Mucosa of stomach (tissue), 1 donor: ENCODE measurements at regions not wholly inside any gene's neighbourhood (a gene's known extent, or its start where the extent isn't known, plus 50 kb on each side); places are given as distances from the start of the nearest gene placed in this dataset.
"Not testable (repeated sequence)": the region's sequence is repeated elsewhere in the genome, so short reads cannot be mapped to it uniquely, and the experiment has no call there.

Experiments used
- H3K27me3 ChIP-seq: one replicate; pipeline ENCODE4 v1.7.0; 2013; ENCODE audit warnings: mild to moderate bottlenecking, low read length; ENCODE audit not compliant: control insufficient read depth, insufficient read depth
- H3K36me3 ChIP-seq: one replicate; pipeline ENCODE4 v1.7.0; 2013; ENCODE audit warnings: low read length; ENCODE audit not compliant: control insufficient read depth, insufficient read depth
- H3K4me1 ChIP-seq: one replicate; pipeline ENCODE4 v1.7.0; 2013; ENCODE audit warnings: mild to moderate bottlenecking, low read length; ENCODE audit not compliant: control insufficient read depth, insufficient read depth
- H3K4me3 ChIP-seq: one replicate; pipeline ENCODE4 v1.7.0; 2013; ENCODE audit warnings: low read length
- H3K9ac ChIP-seq: one replicate; pipeline ENCODE4 v1.7.0; 2013; ENCODE audit warnings: mild to moderate bottlenecking, low read length, moderate library complexity
- H3K9me3 ChIP-seq: one replicate; pipeline ENCODE4 v1.7.0; 2013; ENCODE audit warnings: mild to moderate bottlenecking, low read length, moderate library complexity; ENCODE audit not compliant: control insufficient read depth
- donor health status: Pancreatic carcinoma.

DNA sequence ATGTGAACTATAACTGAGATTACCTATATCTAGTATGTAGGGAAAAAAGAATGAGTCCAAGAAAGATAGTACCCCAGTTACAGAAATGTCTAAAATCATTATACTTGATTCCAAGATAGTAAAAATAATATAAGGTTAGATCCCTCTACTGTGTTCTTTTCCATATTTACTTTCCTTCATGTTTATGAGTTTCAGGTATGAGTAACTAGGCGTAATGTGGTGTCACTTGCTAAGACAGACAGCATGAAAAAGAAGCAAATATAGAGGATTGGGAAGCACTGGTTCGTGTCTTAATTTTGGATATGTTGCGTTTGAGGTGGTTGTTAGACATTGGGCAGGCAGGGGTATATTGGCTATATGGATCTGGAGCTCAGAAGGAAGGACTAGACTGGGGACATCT is 168.1 kb upstream of the PFN2 start:
- Histone ChIP-seq H3K4me3 (no peak overlapping the region), H3K9ac (no peak overlapping the region), H3K9me3 (no peaks in the 10 kb centered on the region)

GRCh38 chr3:150136242-150136641 is 165.5 kb upstream of the PFN2 start:
- H3K9ac ChIP-seq = no peak overlapping the region
- H3K27me3 ChIP-seq = no peaks in the 10 kb centered on the region
- no peaks in the 10 kb centered on the region for H3K9me3 ChIP-seq
- H3K4me1 ChIP-seq = no peaks in the 10 kb centered on the region
- H3K36me3 ChIP-seq = no peaks in the 10 kb centered on the region
- no peak overlapping the region for H3K4me3 ChIP-seq

More for the DNA sequence above, 168.1 kb upstream of the PFN2 start:
- Histone ChIP-seq H3K4me1 (no peaks in the 10 kb centered on the region), H3K36me3 (no peaks in the 10 kb centered on the region), H3K27me3 (no peaks in the 10 kb centered on the region)

GRCh38 chr3:150135287-150135721 is 164.6 kb upstream of the PFN2 start:
- H3K9me3 ChIP-seq = no peaks in the 10 kb centered on the region
- H3K27me3 ChIP-seq = no peaks in the 10 kb centered on the region
- no peaks in the 10 kb centered on the region for H3K36me3 ChIP-seq
- no peak overlapping the region for H3K4me3 ChIP-seq
- H3K9ac ChIP-seq = no peak overlapping the region
- H3K4me1 ChIP-seq = no peaks in the 10 kb centered on the region

- Histone ChIP-seq H3K4me1 (no peaks in the 10 kb centered on the region), H3K27me3 (no peaks in the 10 kb centered on the region), H3K9me3 (no peaks in the 10 kb centered on the region), H3K9ac (no peak overlapping the region), H3K4me3 (no peak overlapping the region), H3K36me3 (no peaks in the 10 kb centered on the region)
Observed at GRCh38 chr3:150133293-150133692, 162.6 kb upstream of the PFN2 start.

GRCh38 chr3:150132101-150132749 is 161.5 kb upstream of the PFN2 start:
- no peak overlapping the region for H3K9ac ChIP-seq
- H3K27me3 ChIP-seq = no peaks in the 10 kb centered on the region
- no peak overlapping the region for H3K4me3 ChIP-seq
- H3K9me3 ChIP-seq = no peaks in the 10 kb centered on the region
- no peaks in the 10 kb centered on the region for H3K4me1 ChIP-seq
- H3K36me3 ChIP-seq = no peaks in the 10 kb centered on the region

DNA sequence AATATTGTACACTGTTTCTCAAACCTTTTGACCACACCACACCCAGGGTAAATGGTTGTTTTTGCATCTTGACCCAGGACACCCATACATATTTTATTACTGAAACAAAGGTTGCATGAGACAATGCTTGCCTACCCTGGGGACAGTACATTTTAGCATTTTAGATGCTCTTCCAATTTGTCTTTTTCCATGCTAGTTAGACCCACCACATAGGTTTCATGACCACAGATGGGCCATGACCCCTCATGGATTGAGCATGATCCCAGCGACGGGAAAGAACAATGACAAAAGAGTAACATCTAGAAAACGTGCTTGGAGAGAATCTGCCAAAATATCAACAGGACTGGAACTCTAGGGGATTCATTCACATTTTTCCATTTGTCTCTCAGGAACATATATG is 161.0 kb upstream of the PFN2 start:
- H3K27me3 ChIP-seq = no peaks in the 10 kb centered on the region

GRCh38 chr3:150130404-150131100 is 159.9 kb upstream of the PFN2 start:
- H3K4me3 ChIP-seq = no peak overlapping the region
- H3K36me3 ChIP-seq = no peaks in the 10 kb centered on the region
- H3K9ac ChIP-seq = no peak overlapping the region
- no peaks in the 10 kb centered on the region for H3K4me1 ChIP-seq
- H3K27me3 ChIP-seq = no peaks in the 10 kb centered on the region
- no peaks in the 10 kb centered on the region for H3K9me3 ChIP-seq

More for the DNA sequence above, 161.0 kb upstream of the PFN2 start:
- Histone ChIP-seq H3K36me3 (no peaks in the 10 kb centered on the region), H3K4me1 (no peaks in the 10 kb centered on the region), H3K9me3 (no peaks in the 10 kb centered on the region), H3K9ac (no peak overlapping the region), H3K4me3 (no peak overlapping the region)

DNA sequence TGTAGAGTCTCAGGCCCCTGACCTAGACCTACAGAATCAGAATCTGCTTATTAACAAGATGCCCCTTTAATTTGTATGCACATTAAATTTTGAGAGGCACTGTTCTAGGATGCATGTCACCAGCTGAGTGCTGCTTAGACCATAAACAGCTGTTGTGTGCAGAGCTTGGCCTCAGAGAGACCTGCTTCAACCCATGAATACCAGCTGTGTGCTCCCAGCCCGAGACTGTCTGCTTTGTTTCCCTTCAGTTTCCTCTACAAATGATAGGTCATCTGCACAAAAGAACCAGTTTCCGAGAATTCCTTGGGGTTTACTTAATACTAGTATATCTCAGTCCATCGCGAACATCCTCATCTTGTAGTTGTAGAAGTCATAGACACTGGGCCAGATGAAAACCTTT is 158.5 kb upstream of the PFN2 start:
- Histone ChIP-seq H3K27me3 (no peaks in the 10 kb centered on the region), H3K4me3 (no peak overlapping the region), H3K36me3 (no peaks in the 10 kb centered on the region), H3K9ac (no peak overlapping the region), H3K9me3 (no peaks in the 10 kb centered on the region), H3K4me1 (no peaks in the 10 kb centered on the region)

GRCh38 chr3:150128126-150128525 is 157.4 kb upstream of the PFN2 start:
- no peaks in the 10 kb centered on the region for H3K9me3 ChIP-seq
- H3K27me3 ChIP-seq = no peaks in the 10 kb centered on the region
- H3K4me3 ChIP-seq = no peak overlapping the region
- no peaks in the 10 kb centered on the region for H3K4me1 ChIP-seq
- no peak overlapping the region for H3K9ac ChIP-seq
- no peaks in the 10 kb centered on the region for H3K36me3 ChIP-seq

GRCh38 chr3:150127011-150127490 is 156.4 kb upstream of the PFN2 start:
- H3K27me3 ChIP-seq = no peaks in the 10 kb centered on the region
- H3K36me3 ChIP-seq = no peaks in the 10 kb centered on the region
- no peaks in the 10 kb centered on the region for H3K9me3 ChIP-seq
- no peak overlapping the region for H3K4me3 ChIP-seq
- no peak overlapping the region for H3K9ac ChIP-seq
- H3K4me1 ChIP-seq = no peaks in the 10 kb centered on the region

DNA sequence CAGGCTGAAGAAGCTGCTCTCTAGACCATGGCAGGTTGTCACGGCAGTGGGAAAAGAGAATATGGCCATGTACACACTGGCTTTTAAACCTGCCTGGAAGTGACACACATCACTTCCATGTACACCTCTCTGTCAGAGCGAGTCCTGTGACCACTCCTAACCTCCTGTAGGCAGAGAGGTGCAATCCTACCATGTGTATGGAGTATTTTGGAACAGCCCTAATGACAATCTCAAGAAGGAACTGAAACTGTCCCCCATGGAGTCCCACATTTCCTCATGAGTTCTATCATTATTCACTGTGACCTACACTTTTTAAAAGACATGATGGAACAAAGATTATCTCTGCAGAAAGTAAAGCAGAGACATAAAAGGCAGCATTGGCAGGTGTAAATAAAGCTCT is 153.4 kb upstream of the PFN2 start:
- Histone ChIP-seq H3K4me1 (no peaks in the 10 kb centered on the region), H3K36me3 (no peaks in the 10 kb centered on the region), H3K9me3 (no peaks in the 10 kb centered on the region), H3K27me3 (no peaks in the 10 kb centered on the region), H3K4me3 (no peak overlapping the region), H3K9ac (no peak overlapping the region)

DNA sequence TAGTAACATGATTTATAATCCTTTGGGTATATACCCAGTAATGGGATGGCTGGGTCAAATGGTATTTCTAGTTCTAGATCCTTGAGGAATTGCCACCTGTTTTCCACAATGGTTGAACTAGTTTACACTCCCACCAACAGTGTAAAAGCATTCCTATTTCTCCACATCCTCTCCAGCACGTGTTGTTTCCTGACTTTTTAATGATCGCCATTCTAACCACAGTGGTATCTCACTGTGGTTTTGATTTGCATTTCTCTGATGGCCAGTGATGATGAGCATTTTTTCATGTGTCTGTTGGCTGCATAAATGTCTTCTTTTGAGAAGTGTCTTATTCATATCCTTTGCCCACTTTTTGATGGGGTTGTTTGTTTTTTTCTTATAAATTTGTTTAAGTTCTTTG is 152.6 kb upstream of the PFN2 start:
- not testable (repeated sequence) for H3K4me1 ChIP-seq, H3K4me3 ChIP-seq, H3K36me3 ChIP-seq, H3K9ac ChIP-seq, H3K27me3 ChIP-seq, H3K9me3 ChIP-seq
